K562 (cell line): ENCODE measurements at regions not wholly inside any gene's neighbourhood (a gene's known extent, or its start where the extent isn't known, plus 50 kb on each side); places are given as distances from the start of the nearest gene placed in this dataset.

Source experiments
- ATAC-seq: fragments of 200-7000 bp; cut with Tn5 transposase; 3 replicates; pipeline ENCODE4 v1.9.1; 2020; ENCODE audit warnings: moderate library complexity
- BruUV-seq: library from RNA; stranded (reverse); fragments of 400-500 nt; replicated peaks from 2 replicates; lab custom pipeline; 2021; lab: Mats Ljungman, UMichigan
- CTCF ChIA-PET: fragments of 300-600 bp; formaldehyde crosslinking; extraction: SDS; loops from one replicate; lab custom pipeline; 2021; ENCODE audit warnings: low intra/inter-chr PET ratio; lab: Yijun Ruan, JAX
- POLR2A ChIA-PET: fragments of 300-600, 350-650 bp; sonication (Branson Sonifier 250); formaldehyde crosslinking; extraction: SDS; loops from one replicate; lab custom pipeline; 2021; ENCODE audit warnings: antibody characterized with exemption, inconsistent platforms; lab: Yijun Ruan, JAX
- DNase-seq, 4 experiments: peaks; one replicate each; pipeline versions ENCODE4 v3.0.0 to v3.0.0-alpha.2; 2011 to 2018; ENCODE audit warnings: low spot score in 3 of 4, mixed read lengths in 3 of 4; ENCODE audit errors: extremely low read depth in 1 of 4
- FAIRE-seq: peaks from 2 replicates; lab custom pipeline; 2011; peaks lifted over from hg19 to GRCh38; lab: Jason Lieb, UNC
- H2AFZ ChIP-seq: 2 replicates; pipeline ENCODE4 v1.6.0; 2011; ENCODE audit warnings: low read depth, low read length, control low read depth, inconsistent platforms
- H3K27ac ChIP-seq: fragments of 200-600 bp; 3 replicates; pipeline ENCODE4 v1.8.0; 2011; ENCODE audit warnings: low read depth, mild to moderate bottlenecking, control low read depth, inconsistent platforms, low read length, moderate library complexity, mixed read lengths; ENCODE audit errors: extremely low read depth
- H3K27me3 ChIP-seq, 2 experiments: fragments of 300-600 bp in 1 of 2; 2 replicates in 1 of 2; 3 replicates in 1 of 2; pipeline versions ENCODE4 v1.6.0 to v1.8.0; 2011; ENCODE audit warnings: inconsistent platforms in 2 of 2, low read length in 2 of 2, mild to moderate bottlenecking in 1 of 2, mixed read lengths in 1 of 2, moderate library complexity in 1 of 2; ENCODE audit not compliant: control insufficient read depth in 2 of 2, insufficient read depth in 2 of 2
- H3K36me3 ChIP-seq: fragments of 300-600 bp; 3 replicates; pipeline ENCODE4 v1.8.0; 2011; ENCODE audit warnings: mild to moderate bottlenecking, low read length, inconsistent platforms; ENCODE audit not compliant: control insufficient read depth, insufficient read depth
- H3K4me1 ChIP-seq, 2 experiments: fragments of 200-600 bp in 1 of 2; replicated peaks in 1 of 2; 2 replicates in 1 of 2; 3 replicates in 1 of 2; pipeline versions ENCODE4 v1.5.1 to v1.8.0; 2011; ENCODE audit warnings: inconsistent platforms in 2 of 2, low read length in 2 of 2, mild to moderate bottlenecking in 1 of 2, mixed read lengths in 1 of 2, moderate library complexity in 1 of 2; ENCODE audit not compliant: control insufficient read depth in 2 of 2, insufficient read depth in 2 of 2
- H3K4me2 ChIP-seq: 2 replicates; pipeline ENCODE4 v1.6.1; 2011; ENCODE audit warnings: low read length, control low read depth, inconsistent platforms, mixed read lengths; ENCODE audit not compliant: insufficient read depth
- H3K4me3 ChIP-seq: fragments of 200-600 bp; sonication (generic), shearing (Covaris generic); 2 replicates; pipeline ENCODE4 v1.5.1; 2016; ENCODE audit warnings: control low read depth, inconsistent platforms
- H3K79me2 ChIP-seq: fragments of 200-600 bp; 3 replicates; pipeline ENCODE4 v1.8.0; 2011; ENCODE audit warnings: low read length, inconsistent platforms; ENCODE audit not compliant: control insufficient read depth, insufficient read depth
- H3K9ac ChIP-seq, 2 experiments: 2 replicates each; pipeline versions ENCODE4 v1.6.0 to v1.6.1; 2011; ENCODE audit warnings: low read depth in 2 of 2, low read length in 2 of 2, control low read depth in 1 of 2, inconsistent platforms in 1 of 2, mild to moderate bottlenecking in 1 of 2, mixed read lengths in 1 of 2; ENCODE audit not compliant: insufficient read depth in 1 of 2
- H3K9me1 ChIP-seq: one replicate; pipeline ENCODE4 v1.6.0; 2011; ENCODE audit warnings: inconsistent platforms, mild to moderate bottlenecking, low read length, moderate library complexity; ENCODE audit not compliant: control insufficient read depth, insufficient read depth
- H3K9me3 ChIP-seq: replicated peaks from 2 replicates; pipeline ENCODE4 v1.5.1; 2011; ENCODE audit warnings: low read depth, low read length, inconsistent platforms; ENCODE audit not compliant: control insufficient read depth, insufficient read depth
- H4K20me1 ChIP-seq: replicated peaks from 2 replicates; pipeline ENCODE4 v1.6.1; 2011; ENCODE audit warnings: low read length, inconsistent platforms, mixed read lengths; ENCODE audit not compliant: control insufficient read depth, insufficient read depth
- ATF3 ChIP-seq, 2 experiments: fragments of 450-650 bp in 1 of 2; sonication (generic) in 1 of 2; formaldehyde crosslinking in 1 of 2; IDR thresholded peaks in 1 of 2; conservative IDR thresholded peaks in 1 of 2; 2 replicates each; pipeline versions ENCODE4 v1.6.1 to v1.8.1; 2016 to 2023; ENCODE audit warnings: mild to moderate bottlenecking in 2 of 2, moderate library complexity in 2 of 2, inconsistent platforms in 1 of 2, missing genetic modification reagents in 1 of 2
- CBFB ChIP-seq: sonication (generic); formaldehyde crosslinking; IDR thresholded peaks from 2 replicates; pipeline ENCODE4 v1.4.0; 2020; ENCODE audit warnings: mild to moderate bottlenecking, missing genetic modification reagents
- ETV5 ChIP-seq: sonication (generic); formaldehyde crosslinking; IDR thresholded peaks from 2 replicates; pipeline ENCODE4 v1.4.0; 2020; ENCODE audit warnings: low read depth, mild to moderate bottlenecking, missing genetic modification reagents
- FOXK1 ChIP-seq: sonication (generic); formaldehyde crosslinking; IDR thresholded peaks from 2 replicates; pipeline ENCODE4 v1.8.0; 2022; ENCODE audit warnings: missing genetic modification reagents, mild to moderate bottlenecking, borderline replicate concordance
- HMG20A ChIP-seq: fragments of 450-650 bp; formaldehyde crosslinking; conservative IDR thresholded peaks from 2 replicates; pipeline ENCODE4 v1.4.0; 2020; ENCODE audit warnings: mild to moderate bottlenecking, mixed read lengths
- HOXB6 ChIP-seq: fragments of 250-450 bp; sonication (Bioruptor Pico); IDR thresholded peaks from 2 replicates; pipeline ENCODE4 v1.5.1; 2022; ENCODE audit warnings: mild to moderate bottlenecking, borderline replicate concordance
- SMAD3 ChIP-seq: fragments of 450-650 bp; formaldehyde crosslinking; conservative IDR thresholded peaks from 2 replicates; pipeline ENCODE4 v1.4.0; 2020; ENCODE audit warnings: mild to moderate bottlenecking
- ZFPM2 ChIP-seq: fragments of 250-450 bp; sonication (Bioruptor Pico); IDR thresholded peaks from 2 replicates; pipeline ENCODE4 v1.5.1; 2022; ENCODE audit warnings: mild to moderate bottlenecking
- ZNF318 ChIP-seq, 2 experiments: fragments of 450-650 bp; IDR thresholded peaks; 2 replicates each; pipeline ENCODE4 v1.6.1; 2016; ENCODE audit warnings: mild to moderate bottlenecking in 2 of 2, borderline replicate concordance in 1 of 2, low read depth in 1 of 2, moderate library complexity in 1 of 2
- ZNF561 ChIP-seq: fragments of 450-650 bp; formaldehyde crosslinking; conservative IDR thresholded peaks from 2 replicates; pipeline ENCODE4 v1.4.0; 2020; ENCODE audit warnings: mild to moderate bottlenecking, moderate library complexity
- ZNF584 ChIP-seq: fragments of 200-800 bp; sonication (Bioruptor generic); IDR thresholded peaks from 2 replicates; pipeline ENCODE4 v1.6.1; 2016; ENCODE audit warnings: low read depth, mild to moderate bottlenecking, missing genetic modification characterization, missing compliant biosample characterization
- ZNF707 ChIP-seq: fragments of 250-450 bp; sonication (Bioruptor Pico); conservative IDR thresholded peaks from 2 replicates; pipeline ENCODE4 v1.8.0; 2022; ENCODE audit warnings: inconsistent platforms, mild to moderate bottlenecking, moderate library complexity
- ZNF77 ChIP-seq: fragments of 250-450 bp; sonication (Bioruptor Pico); IDR thresholded peaks from 2 replicates; pipeline ENCODE4 v1.5.0; 2020
- WGBS: fragments of 100-300 bp; shearing (Covaris generic); methylation state at CpG from one replicate; pipeline ENCODE4 v1.1.6; 2016; ENCODE audit warnings: low coverage, mixed read lengths; ENCODE audit not compliant: insufficient coverage; ENCODE audit errors: missing lambda C conversion rate; 5-methylcytosine and 5-hydroxymethylcytosine counted together
- in situ Hi-C: fragments of 300-500 bp; cut with MboI; formaldehyde crosslinking; loops from 4 replicates; pipeline ENCODE4 v1.15.0; 2018; ENCODE audit warnings: inconsistent platforms, mixed read lengths
- intact Hi-C: fragments of 100-400 bp; cut with micrococcal nuclease; formaldehyde crosslinking; loops from 2 replicates; pipeline ENCODE4 v1.14.2; 2022

- CTCF ChIA-PET: no interaction called here
- in situ Hi-C loops: no loop called here
Observed at GRCh38 chr5:167839065-167839464, 452.4 kb upstream of the WWC1 start.

More at GRCh38 chr5:167839065-167839464, 452.4 kb upstream of the WWC1 start:
- Histone ChIP-seq H3K4me2 (no peak overlapping the region), H3K9ac (no peak overlapping the region), H3K9me1 (no peaks in the 10 kb centered on the region), H3K27me3 (no peaks in the 10 kb centered on the region), H3K4me3 (no peak overlapping the region), H3K36me3 (no peaks in the 10 kb centered on the region), H3K79me2 (no peaks in the 10 kb centered on the region), H3K4me1 (no peaks in the 10 kb centered on the region)
- DNase-seq: no peak
- POLR2A ChIA-PET: no interaction called here
- intact Hi-C loops: no loop called here
- no TSS peak for BruUV-seq
- no peak for TF ChIP-seq ETV5 (CRISPR knock-in tag)
- TF ChIP-seq SMAD3 (CRISPR knock-in tag): no peak
- no peak for TF ChIP-seq ZNF77 (CRISPR knock-in tag)
- no peak for TF ChIP-seq ZFPM2
- no peak for TF ChIP-seq HMG20A (CRISPR knock-in tag)
- no peak for TF ChIP-seq ZNF561 (CRISPR knock-in tag)
- TF ChIP-seq HOXB6 (CRISPR knock-in tag): no peak
- no peak for TF ChIP-seq ATF3 (IDR thresholded peaks at IDR 0.05)
- TF ChIP-seq ATF3 (CRISPR knock-in tag; conservative IDR thresholded peaks at IDR 0.05): no peak
- TF ChIP-seq CBFB (CRISPR knock-in tag): no peak
- no peak for TF ChIP-seq ZNF318 (IDR thresholded peaks at IDR 0.05; ENCODE audit: borderline replicate concordance in 1 of 2, low read depth in 1 of 2)
- TF ChIP-seq ZNF584 (CRISPR knock-in tag): no peak
- TF ChIP-seq ZNF707 (CRISPR knock-in tag): no peak
- TF ChIP-seq FOXK1 (CRISPR knock-in tag): no peak
- TF ChIP-seq, all 486 proteins: peak for 0
- 0% methylated on average over 6 of the region's 6 CpGs for WGBS
- no peak overlapping the region for H2AFZ ChIP-seq
- FAIRE-seq (no peak), ATAC-seq (no peak)
- H3K9me3 ChIP-seq: no peaks in the 10 kb centered on the region
- no peak overlapping the region for H3K27ac ChIP-seq
- H4K20me1 ChIP-seq: no peaks in the 10 kb centered on the region
